ENCODE measurements at regions not wholly inside any gene's neighbourhood (a gene's known extent, or its start where the extent isn't known, plus 50 kb on each side); places are given as distances from the start of the nearest gene placed in this dataset.

GRCh38 chr18:1252534-1252933, 347.9 kb downstream of the ADCYAP1 start:
- TF ChIP-seq POLR2A (IDR thresholded peaks at IDR 0.05; ENCODE audit: low read depth, low read length), result no peak
- no peak for TF ChIP-seq POLR2AphosphoS5 (IDR thresholded peaks at IDR 0.05; ENCODE audit: low read depth, low read length)
- TF ChIP-seq TAF1 (IDR thresholded peaks at IDR 0.05; ENCODE audit: low read depth, low read length), result no peak
- TF ChIP-seq PAX5 (IDR thresholded peaks at IDR 0.05; ENCODE audit: insufficient read depth, low read length, severe bottlenecking), result no peak
- no peak for TF ChIP-seq SPI1 (IDR thresholded peaks at IDR 0.05; ENCODE audit: low read depth, low read length)
- TF ChIP-seq POU2F2 (IDR thresholded peaks at IDR 0.05; ENCODE audit: low read depth, low read length), result no peak

Data from GM12891 (cell line).